GM19023 (cell line): ENCODE measurements at regions not wholly inside any gene's neighbourhood (a gene's known extent, or its start where the extent isn't known, plus 50 kb on each side); places are given as distances from the start of the nearest gene placed in this dataset.
"Not testable (repeated sequence)": the region's sequence is repeated elsewhere in the genome, so short reads cannot be mapped to it uniquely, and the experiment has no call there.

ENCODE experiments used
- ATAC-seq: cut with Tn5 transposase; IDR thresholded peaks from one replicate; pipeline ENCODE4 v1.9.1; 2021; ENCODE audit warnings: mild to moderate bottlenecking, moderate library complexity; ENCODE audit not compliant: unreplicated experiment

- ATAC-seq = no peak
Observed at GRCh38 chr5:38149815-38150195, 108.6 kb upstream of the EGFLAM start.

- no peak for ATAC-seq
Observed at GRCh38 chr5:38148021-38148625, 110.2 kb upstream of the EGFLAM start.

GRCh38 chr5:38143384-38143783 lies 115.0 kb upstream of the EGFLAM start:
- no peak for ATAC-seq

- ATAC-seq = no peak
Observed at GRCh38 chr5:38141665-38142064, 116.7 kb upstream of the EGFLAM start.

- ATAC-seq = no peak
Observed at GRCh38 chr5:38138574-38138973, 119.8 kb upstream of the EGFLAM start.

- no peak for ATAC-seq
Observed at GRCh38 chr5:38135486-38136039, 122.8 kb upstream of the EGFLAM start.

GRCh38 chr5:38134810-38135209 lies 123.5 kb upstream of the EGFLAM start:
- ATAC-seq = no peak

GRCh38 chr5:38134294-38134693 lies 124.1 kb upstream of the EGFLAM start:
- ATAC-seq = not testable (repeated sequence)

GRCh38 chr5:38131686-38132085 lies 126.7 kb upstream of the EGFLAM start:
- ATAC-seq = no peak

- ATAC-seq = no peak
Observed at GRCh38 chr5:38124321-38124720, 134.0 kb upstream of the EGFLAM start.

GRCh38 chr5:38121420-38121819 lies 136.9 kb upstream of the EGFLAM start:
- no peak for ATAC-seq

- no peak for ATAC-seq
Observed at GRCh38 chr5:38119836-38120235, 138.5 kb upstream of the EGFLAM start.

- no peak for ATAC-seq
Observed at GRCh38 chr5:38117784-38118479, 140.4 kb upstream of the EGFLAM start.

- no peak for ATAC-seq
Observed at GRCh38 chr5:38115318-38115827, 143.0 kb upstream of the EGFLAM start.

GRCh38 chr5:38113880-38114279 lies 144.5 kb upstream of the EGFLAM start:
- ATAC-seq = no peak

GRCh38 chr5:38113456-38113855 lies 144.9 kb upstream of the EGFLAM start:
- ATAC-seq = no peak

- ATAC-seq = no peak
Observed at GRCh38 chr5:38112938-38113337, 145.4 kb upstream of the EGFLAM start.

- ATAC-seq = no peak
Observed at GRCh38 chr5:38110130-38110529, 148.2 kb upstream of the EGFLAM start.

GRCh38 chr5:38107096-38107495 lies 151.3 kb upstream of the EGFLAM start:
- ATAC-seq = no peak

GRCh38 chr5:38105801-38106200 lies 152.6 kb upstream of the EGFLAM start:
- no peak for ATAC-seq

GRCh38 chr5:38105231-38105570 lies 153.2 kb upstream of the EGFLAM start:
- no peak for ATAC-seq

GRCh38 chr5:38104497-38105230 lies 153.7 kb upstream of the EGFLAM start:
- ATAC-seq = no peak
